ENCODE measurements at regions not wholly inside any gene's neighbourhood (a gene's known extent, or its start where the extent isn't known, plus 50 kb on each side); places are given as distances from the start of the nearest gene placed in this dataset.
"Not testable (repeated sequence)": the region's sequence is repeated elsewhere in the genome, so short reads cannot be mapped to it uniquely, and the experiment has no call there.

- Histone ChIP-seq H3K4me1 (peaks cover 0 to 23% of the 10 kb centered on the region in 2 donors), H3K9me3 (no peaks in the 10 kb centered on the region), H3K27me3 (no peaks in the 10 kb centered on the region), H3K36me3 (no peaks in the 10 kb centered on the region), H3K4me3 (no peak overlapping the region), H3K27ac (peak overlapping the region; percentile 81 to 91)
- DNase-seq (ENCODE audit: low spot score in 2 of 2) = no peak
- intact Hi-C loops (cut with DNase I) = no loop called here
- no peak for TF ChIP-seq CTCF (IDR thresholded peaks at IDR 0.05)
Measured at GRCh38 chr16:22692916-22693637, 120.9 kb upstream of the HS3ST2 start.

GRCh38 chr16:22693638-22694340 is 120.2 kb upstream of the HS3ST2 start:
- no peaks in the 10 kb centered on the region for H3K9me3 ChIP-seq
- intact Hi-C loops (cut with DNase I) = loop anchor here (2.0 kb wide), 1 partner anchor 1953 kb away; the partner anchor contains the start of gene THUMPD1
- H3K36me3 ChIP-seq = no peaks in the 10 kb centered on the region
- no peak overlapping the region for H3K4me3 ChIP-seq
- H3K4me1 ChIP-seq = peaks cover 0 to 23% of the 10 kb centered on the region in 2 donors
- H3K27ac ChIP-seq = peak overlapping the region; percentile 81 to 91
- no peak for DNase-seq (ENCODE audit: low spot score in 2 of 2)
- no peak for TF ChIP-seq CTCF (IDR thresholded peaks at IDR 0.05)
- H3K27me3 ChIP-seq = no peaks in the 10 kb centered on the region

- Histone ChIP-seq H3K4me3 (peak overlapping the region in 1 of 2 donors; percentile 32), H3K27me3 (no peaks in the 10 kb centered on the region), H3K36me3 (no peaks in the 10 kb centered on the region), H3K27ac (peak overlapping the region; percentile 81 to 91), H3K9me3 (no peaks in the 10 kb centered on the region), H3K4me1 (peaks cover 0 to 23% of the 10 kb centered on the region in 2 donors)
- no peak for TF ChIP-seq CTCF (IDR thresholded peaks at IDR 0.05)
- DNase-seq (ENCODE audit: low spot score in 2 of 2) = peak in 1 of 2 donors; percentile 91
- intact Hi-C loops (cut with DNase I) = loop anchor here (1.0 to 2.0 kb wide), 3 partner anchors 10 to 1954 kb away; partner anchors contain the start of gene THUMPD1
Measured at GRCh38 chr16:22694887-22695382, 119.0 kb upstream of the HS3ST2 start.

- intact Hi-C loops (cut with DNase I) = loop anchor here (1.0 to 2.0 kb wide), 3 partner anchors 10 to 1955 kb away; partner anchors contain the start of gene THUMPD1
Measured at GRCh38 chr16:22695773-22696172, 118.2 kb upstream of the HS3ST2 start.

GRCh38 chr16:22699356-22699755 is 114.6 kb upstream of the HS3ST2 start:
- no peak overlapping the region for H3K4me3 ChIP-seq
- no peaks in the 10 kb centered on the region for H3K9me3 ChIP-seq
- no peaks in the 10 kb centered on the region for H3K36me3 ChIP-seq
- H3K27ac ChIP-seq = no peak overlapping the region
- H3K27me3 ChIP-seq = no peaks in the 10 kb centered on the region
- no peak for DNase-seq (ENCODE audit: low spot score in 2 of 2)
- peaks cover 0 to 10% of the 10 kb centered on the region in 2 donors for H3K4me1 ChIP-seq
- no peak for TF ChIP-seq CTCF (IDR thresholded peaks at IDR 0.05)
- intact Hi-C loops (cut with DNase I) = no loop called here

More at GRCh38 chr16:22695773-22696172, 118.2 kb upstream of the HS3ST2 start:
- not testable (repeated sequence) for H3K27me3 ChIP-seq; H3K36me3 ChIP-seq; H3K4me3 ChIP-seq; H3K9me3 ChIP-seq; DNase-seq (ENCODE audit: low spot score in 2 of 2)
- peak overlapping the region; percentile 81 to 91 for H3K27ac ChIP-seq
- H3K4me1 ChIP-seq = peaks cover 0 to 23% of the 10 kb centered on the region in 2 donors

- no peaks in the 10 kb centered on the region for H3K36me3 ChIP-seq
- H3K27me3 ChIP-seq = no peaks in the 10 kb centered on the region
- no peak for DNase-seq (ENCODE audit: low spot score in 2 of 2)
- H3K4me1 ChIP-seq = peaks cover 0 to 8% of the 10 kb centered on the region in 2 donors
- H3K9me3 ChIP-seq = no peaks in the 10 kb centered on the region
- no peak overlapping the region for H3K27ac ChIP-seq
- no peak overlapping the region for H3K4me3 ChIP-seq
- intact Hi-C loops (cut with DNase I) = no loop called here
- TF ChIP-seq CTCF (IDR thresholded peaks at IDR 0.05) = no peak
Measured at GRCh38 chr16:22705799-22706198, 108.2 kb upstream of the HS3ST2 start.
